ENCODE measurements at regions not wholly inside any gene's neighbourhood (a gene's known extent, or its start where the extent isn't known, plus 50 kb on each side); places are given as distances from the start of the nearest gene placed in this dataset.

DNA sequence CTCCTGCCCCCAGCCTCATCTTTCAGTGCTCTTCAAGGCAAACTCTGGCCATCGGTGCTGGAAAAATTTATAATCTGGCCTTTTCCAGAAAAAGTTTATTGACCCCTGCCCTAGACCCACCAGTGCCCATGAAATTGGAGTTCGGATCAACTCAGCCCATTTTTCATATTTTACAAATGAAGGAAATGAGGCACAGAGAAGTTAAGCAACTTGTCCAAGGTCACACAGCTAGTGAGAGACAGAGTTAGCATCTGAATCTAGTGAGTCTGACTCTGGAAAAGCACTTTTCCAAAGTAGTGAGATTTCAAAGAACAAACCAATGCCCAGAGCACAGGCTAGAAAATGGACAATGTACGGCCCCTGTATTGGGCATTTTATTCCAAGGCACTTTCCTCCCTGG, 69.4 kb upstream of the TLE3 start:
- Histone ChIP-seq H3K27ac (no peak overlapping the region), H3K27me3 (no peaks in the 10 kb centered on the region), H3K36me3 (no peaks in the 10 kb centered on the region), H3K4me1 (ENCODE audit: insufficient read depth) (no peaks in the 10 kb centered on the region), H3K9me3 (no peaks in the 10 kb centered on the region), H3K4me3 (no peak overlapping the region)
- intact Hi-C loops (cut with DNase I), result no loop called here
- TF ChIP-seq EP300 (IDR thresholded peaks at IDR 0.05) (no peak), POLR2A (IDR thresholded peaks at IDR 0.05) (no peak)
- TF ChIP-seq, protein P1, sequence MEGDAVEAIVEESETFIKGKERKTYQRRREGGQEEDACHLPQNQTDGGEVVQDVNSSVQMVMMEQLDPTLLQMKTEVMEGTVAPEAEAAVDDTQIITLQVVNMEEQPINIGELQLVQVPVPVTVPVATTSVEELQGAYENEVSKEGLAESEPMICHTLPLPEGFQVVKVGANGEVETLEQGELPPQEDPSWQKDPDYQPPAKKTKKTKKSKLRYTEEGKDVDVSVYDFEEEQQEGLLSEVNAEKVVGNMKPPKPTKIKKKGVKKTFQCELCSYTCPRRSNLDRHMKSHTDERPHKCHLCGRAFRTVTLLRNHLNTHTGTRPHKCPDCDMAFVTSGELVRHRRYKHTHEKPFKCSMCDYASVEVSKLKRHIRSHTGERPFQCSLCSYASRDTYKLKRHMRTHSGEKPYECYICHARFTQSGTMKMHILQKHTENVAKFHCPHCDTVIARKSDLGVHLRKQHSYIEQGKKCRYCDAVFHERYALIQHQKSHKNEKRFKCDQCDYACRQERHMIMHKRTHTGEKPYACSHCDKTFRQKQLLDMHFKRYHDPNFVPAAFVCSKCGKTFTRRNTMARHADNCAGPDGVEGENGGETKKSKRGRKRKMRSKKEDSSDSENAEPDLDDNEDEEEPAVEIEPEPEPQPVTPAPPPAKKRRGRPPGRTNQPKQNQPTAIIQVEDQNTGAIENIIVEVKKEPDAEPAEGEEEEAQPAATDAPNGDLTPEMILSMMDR (IDR thresholded peaks at IDR 0.05), result no peak
- no peak for DNase-seq
- 61 to 67% (median 62%) methylated on average over 3 of the region's 3 CpGs for WGBS, 3 donors

- no peak for DNase-seq
- Histone ChIP-seq H3K27ac (no peak overlapping the region), H3K36me3 (no peaks in the 10 kb centered on the region), H3K27me3 (no peaks in the 10 kb centered on the region), H3K4me1 (ENCODE audit: insufficient read depth) (no peaks in the 10 kb centered on the region), H3K9me3 (no peaks in the 10 kb centered on the region), H3K4me3 (no peak overlapping the region)
- intact Hi-C loops (cut with DNase I), result no loop called here
- 87 to 92% (median 91%) methylated on average over 13 of the region's 13 CpGs for WGBS, 3 donors
- TF ChIP-seq, protein P1 (IDR thresholded peaks at IDR 0.05), result no peak
- TF ChIP-seq POLR2A (IDR thresholded peaks at IDR 0.05) (no peak), EP300 (IDR thresholded peaks at IDR 0.05) (no peak)
Observed at GRCh38 chr15:70166506-70167087, 68.9 kb upstream of the TLE3 start.

- Histone ChIP-seq H3K27me3 (no peaks in the 10 kb centered on the region), H3K4me1 (ENCODE audit: insufficient read depth) (no peaks in the 10 kb centered on the region), H3K36me3 (no peaks in the 10 kb centered on the region), H3K9me3 (no peaks in the 10 kb centered on the region), H3K27ac (no peak overlapping the region), H3K4me3 (no peak overlapping the region)
- DNase-seq, result peak in 1 of 5 donors; percentile 46
- intact Hi-C loops (cut with DNase I), result no loop called here
- WGBS, 3 donors, result 44 to 64% (median 55%) methylated on average over 10 of the region's 10 CpGs
- TF ChIP-seq, protein P1 (IDR thresholded peaks at IDR 0.05), result no peak
- TF ChIP-seq EP300 (IDR thresholded peaks at IDR 0.05) (no peak), POLR2A (IDR thresholded peaks at IDR 0.05) (no peak)
Observed at GRCh38 chr15:70165716-70166284, 68.1 kb upstream of the TLE3 start.

- no peak overlapping the region for H3K27ac ChIP-seq
- no peaks in the 10 kb centered on the region for H3K9me3 ChIP-seq
- TF ChIP-seq POLR2A (IDR thresholded peaks at IDR 0.05) (no peak), EP300 (IDR thresholded peaks at IDR 0.05) (no peak)
- TF ChIP-seq, protein P1 (IDR thresholded peaks at IDR 0.05), result no peak
- H3K36me3 ChIP-seq, result no peaks in the 10 kb centered on the region
- WGBS, 3 donors, result 83 to 92% (median 88%) methylated on average over 15 of the region's 15 CpGs
- H3K4me3 ChIP-seq, result no peak overlapping the region
- intact Hi-C loops (cut with DNase I), result no loop called here
- DNase-seq, result no peak
- no peaks in the 10 kb centered on the region for H3K4me1 ChIP-seq (ENCODE audit: insufficient read depth)
- no peaks in the 10 kb centered on the region for H3K27me3 ChIP-seq
Observed at GRCh38 chr15:70164910-70165715, 67.4 kb upstream of the TLE3 start.
